BLaER1 treated with 17β-estradiol and CSF1 and Interleukin-3, amounts not matched to agents 10 nM and 100 nM (cell line): ENCODE measurements at regions not wholly inside any gene's neighbourhood (a gene's known extent, or its start where the extent isn't known, plus 50 kb on each side); places are given as distances from the start of the nearest gene placed in this dataset.
"Not testable (repeated sequence)": the region's sequence is repeated elsewhere in the genome, so short reads cannot be mapped to it uniquely, and the experiment has no call there.

Experiments
- H3K27ac ChIP-seq, 11 experiments: shearing (Covaris generic); formaldehyde crosslinking; 2 replicates each; pipeline ENCODE4 v1.8.1; 2022
- H3K27me3 ChIP-seq, 11 experiments: shearing (Covaris generic); formaldehyde crosslinking; 2 replicates each; pipeline ENCODE4 v1.8.1; 2022
- H3K36me3 ChIP-seq, 11 experiments: shearing (Covaris generic); formaldehyde crosslinking; 2 replicates each; pipeline ENCODE4 v1.8.1; 2022
- H3K4me1 ChIP-seq, 10 experiments: shearing (Covaris generic); formaldehyde crosslinking; 2 replicates each; pipeline ENCODE4 v1.8.1; 2022
- H3K4me2 ChIP-seq, 11 experiments: shearing (Covaris generic); formaldehyde crosslinking; 2 replicates each; pipeline ENCODE4 v1.8.1; 2022
- H3K4me3 ChIP-seq, 10 experiments: shearing (Covaris generic); formaldehyde crosslinking; 2 replicates each; pipeline ENCODE4 v1.8.1; 2022
- H3K9ac ChIP-seq, 11 experiments: shearing (Covaris generic); formaldehyde crosslinking; 2 replicates each; pipeline ENCODE4 v1.8.1; 2022
- H3K9me3 ChIP-seq, 11 experiments: shearing (Covaris generic); formaldehyde crosslinking; replicated peaks in 1 of 11; 2 replicates each; pipeline ENCODE4 v1.8.1; 2022
- H4K20me1 ChIP-seq, 11 experiments: shearing (Covaris generic); formaldehyde crosslinking; 2 replicates each; pipeline ENCODE4 v1.8.1; 2022
- Cebpa-rat ChIP-seq, 11 experiments: shearing (Covaris generic); IDR thresholded peaks; 2 replicates each; pipeline ENCODE4 v1.8.1; 2022

GRCh38 chr6:137808836-137809315, 58.2 kb upstream of the TNFAIP3 start:
- no peaks in the 10 kb centered on the region for H3K27me3 ChIP-seq
- no peak overlapping the region for H3K9ac ChIP-seq
- no peak overlapping the region for H3K27ac ChIP-seq
- TF ChIP-seq Cebpa-rat (IDR thresholded peaks at IDR 0.05) = no peak
- no peak overlapping the region for H3K4me3 ChIP-seq
- H4K20me1 ChIP-seq = no peaks in the 10 kb centered on the region
- no peaks in the 10 kb centered on the region for H3K36me3 ChIP-seq
- H3K4me2 ChIP-seq = no peak overlapping the region
- H3K4me1 ChIP-seq = peaks cover 9 to 33% (median 16%) of the 10 kb centered on the region in 10 experiments; a peak in 19 of 20 replicates
- H3K9me3 ChIP-seq = 0 out of 22 replicates have a peak, but pooled peaks cover 0 to 6% (median 0%) of the 10 kb centered on the region in 11 experiments

- not testable (repeated sequence) for H3K27ac ChIP-seq, H3K36me3 ChIP-seq, H3K9ac ChIP-seq, H3K4me3 ChIP-seq, H3K27me3 ChIP-seq, H3K9me3 ChIP-seq, H4K20me1 ChIP-seq
- peaks cover 9 to 33% (median 16%) of the 10 kb centered on the region in 10 experiments; a peak in 19 of 20 replicates for H3K4me1 ChIP-seq
- peak overlapping the region in 2 of 11 experiments; percentile 77 to 82; a peak in 1 of 22 replicates for H3K4me2 ChIP-seq
Measured at GRCh38 chr6:137809895-137810553, 57.0 kb upstream of the TNFAIP3 start.

GRCh38 chr6:137810554-137811120, 56.4 kb upstream of the TNFAIP3 start:
- Histone ChIP-seq H3K4me3 (no peak overlapping the region), H3K9me3 (0 out of 22 replicates have a peak, but pooled peaks cover 0 to 6% (median 0%) of the 10 kb centered on the region in 11 experiments), H3K27me3 (no peaks in the 10 kb centered on the region), H3K4me2 (peak overlapping the region in 7 of 11 experiments; percentile 37 to 82 (median 68); a peak in 11 of 22 replicates), H4K20me1 (no peaks in the 10 kb centered on the region), H3K4me1 (peaks cover 11 to 36% (median 18%) of the 10 kb centered on the region in 10 experiments), H3K9ac (peak overlapping the region in 1 of 11 experiments; percentile 29; a peak in 1 of 22 replicates), H3K27ac (peak overlapping the region in 4 of 11 experiments; percentile 24 to 86 (median 58); a peak in 6 of 22 replicates), H3K36me3 (no peaks in the 10 kb centered on the region)
- TF ChIP-seq Cebpa-rat (IDR thresholded peaks at IDR 0.05) = no peak

- no peaks in the 10 kb centered on the region for H4K20me1 ChIP-seq
- no peak overlapping the region for H3K4me3 ChIP-seq
- H3K9ac ChIP-seq = peak overlapping the region in 4 of 11 experiments; percentile 29 to 74 (median 60); a peak in 6 of 22 replicates
- H3K4me2 ChIP-seq = peak overlapping the region; percentile 22 to 82 (median 42); a peak in 20 of 22 replicates
- H3K27me3 ChIP-seq = no peaks in the 10 kb centered on the region
- H3K4me1 ChIP-seq = peaks cover 18 to 43% (median 25%) of the 10 kb centered on the region in 10 experiments
- H3K9me3 ChIP-seq = 0 out of 22 replicates have a peak, but pooled peaks cover 0 to 6% (median 0%) of the 10 kb centered on the region in 11 experiments
- no peak for TF ChIP-seq Cebpa-rat (IDR thresholded peaks at IDR 0.05)
- H3K36me3 ChIP-seq = no peaks in the 10 kb centered on the region
- peak overlapping the region in 6 of 11 experiments; percentile 0 to 86 (median 58); a peak in 8 of 22 replicates for H3K27ac ChIP-seq
Measured at GRCh38 chr6:137811121-137811915, 55.7 kb upstream of the TNFAIP3 start.

GRCh38 chr6:137811916-137812553, 55.0 kb upstream of the TNFAIP3 start:
- H3K27me3 ChIP-seq = no peaks in the 10 kb centered on the region
- no peak overlapping the region for H3K4me3 ChIP-seq
- peak overlapping the region in 4 of 11 experiments; percentile 29 to 74 (median 60); a peak in 6 of 22 replicates for H3K9ac ChIP-seq
- H3K9me3 ChIP-seq = 0 out of 22 replicates have a peak, but pooled peaks cover 0 to under 1% (median 0%) of the 10 kb centered on the region in 11 experiments
- peaks cover 25 to 50% (median 32%) of the 10 kb centered on the region in 10 experiments for H3K4me1 ChIP-seq
- TF ChIP-seq Cebpa-rat (IDR thresholded peaks at IDR 0.05) = no peak
- peak overlapping the region in 10 of 11 experiments; percentile 22 to 82 (median 52); a peak in 18 of 22 replicates for H3K4me2 ChIP-seq
- no peaks in the 10 kb centered on the region for H4K20me1 ChIP-seq
- H3K36me3 ChIP-seq = no peaks in the 10 kb centered on the region
- peak overlapping the region in 6 of 11 experiments; percentile 0 to 86 (median 58); a peak in 8 of 22 replicates for H3K27ac ChIP-seq

GRCh38 chr6:137813308-137813970, 53.6 kb upstream of the TNFAIP3 start:
- no peak overlapping the region for H3K27ac ChIP-seq
- H3K4me1 ChIP-seq = peaks cover 39 to 62% (median 46%) of the 10 kb centered on the region in 10 experiments
- H3K9ac ChIP-seq = no peak overlapping the region
- H3K27me3 ChIP-seq = no peaks in the 10 kb centered on the region
- no peak overlapping the region for H3K4me3 ChIP-seq
- no peak for TF ChIP-seq Cebpa-rat (IDR thresholded peaks at IDR 0.05)
- 0 out of 22 replicates have a peak overlapping the region, but pooled peaks of 1 of the 11 experiments have one; percentile 0 for H3K4me2 ChIP-seq
- H3K9me3 ChIP-seq = no peaks in the 10 kb centered on the region
- H3K36me3 ChIP-seq = no peaks in the 10 kb centered on the region
- H4K20me1 ChIP-seq = no peaks in the 10 kb centered on the region

- not testable (repeated sequence) for H3K9me3 ChIP-seq, H3K4me3 ChIP-seq, H3K27me3 ChIP-seq, H4K20me1 ChIP-seq, H3K27ac ChIP-seq, H3K9ac ChIP-seq, H3K4me2 ChIP-seq, H3K36me3 ChIP-seq
- peaks cover 45 to 62% (median 51%) of the 10 kb centered on the region in 10 experiments for H3K4me1 ChIP-seq
Measured at GRCh38 chr6:137814030-137814429, 53.0 kb upstream of the TNFAIP3 start.

- H3K9ac ChIP-seq = peak overlapping the region in 6 of 11 experiments; percentile 7 to 53 (median 28); a peak in 6 of 22 replicates
- H3K27ac ChIP-seq = peak overlapping the region in 10 of 11 experiments; percentile 16 to 82 (median 50); a peak in 15 of 22 replicates
- no peak for TF ChIP-seq Cebpa-rat (IDR thresholded peaks at IDR 0.05)
- peak overlapping the region in 1 of 10 experiments; percentile 17; a peak in 2 of 20 replicates for H3K4me3 ChIP-seq
- no peaks in the 10 kb centered on the region for H3K27me3 ChIP-seq
- no peaks in the 10 kb centered on the region for H3K36me3 ChIP-seq
- peak overlapping the region; percentile 61 to 91 (median 81) for H3K4me2 ChIP-seq
- no peaks in the 10 kb centered on the region for H3K9me3 ChIP-seq
- H3K4me1 ChIP-seq = peaks cover 62 to 75% (median 65%) of the 10 kb centered on the region in 10 experiments
- H4K20me1 ChIP-seq = no peaks in the 10 kb centered on the region
Measured at GRCh38 chr6:137815692-137816091, 51.4 kb upstream of the TNFAIP3 start.
